DMS79 (cell line): ENCODE measurements at regions not wholly inside any gene's neighbourhood (a gene's known extent, or its start where the extent isn't known, plus 50 kb on each side); places are given as distances from the start of the nearest gene placed in this dataset.

ENCODE experiments used
- DNase-seq: peaks from one replicate; lab custom pipeline; 2025; lab: John Stamatoyannopoulos, UW

- DNase-seq: no peak
Measured at GRCh38 chr15:94099574-94099960, 131.8 kb upstream of the MCTP2 start.

GRCh38 chr15:94098921-94099573 lies 132.3 kb upstream of the MCTP2 start:
- no peak for DNase-seq

DNA sequence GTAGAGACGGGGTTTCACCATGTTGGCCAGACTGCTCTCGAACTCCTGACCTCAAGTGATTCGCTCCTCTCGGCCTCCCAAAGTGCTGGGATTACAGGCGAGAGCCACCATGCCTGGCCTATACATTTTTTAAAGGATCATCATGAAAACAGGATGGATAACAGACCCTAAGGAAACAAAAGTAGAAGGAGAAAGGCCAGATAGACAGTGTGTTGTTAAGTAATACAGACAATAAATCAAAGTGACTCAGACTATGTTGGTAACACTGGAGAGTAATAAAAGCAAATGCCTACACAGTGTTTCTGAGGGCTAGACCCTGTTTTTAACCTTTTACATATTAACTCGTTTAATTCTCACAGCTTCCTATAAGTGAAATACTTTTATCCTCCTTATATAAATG lies 133.8 kb upstream of the MCTP2 start:
- no peak for DNase-seq

DNA sequence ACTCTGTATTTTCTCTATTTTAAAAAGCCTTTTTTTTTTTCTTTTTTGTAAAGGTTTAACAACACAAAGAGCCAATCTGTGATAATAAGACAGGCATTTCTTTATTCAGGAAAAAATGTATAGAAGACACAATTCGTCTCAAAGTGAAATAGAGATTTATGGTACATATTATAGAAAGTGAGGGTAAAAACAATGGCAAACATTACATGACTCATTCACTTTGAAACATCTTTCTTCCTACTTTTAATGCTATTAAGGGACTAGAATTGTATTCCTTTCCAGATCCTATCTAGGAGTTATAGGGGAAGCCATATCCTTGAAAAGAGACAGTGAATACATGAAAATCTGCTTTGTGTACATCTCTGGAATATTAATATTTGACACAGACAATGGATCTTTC lies 137.1 kb upstream of the MCTP2 start:
- no peak for DNase-seq

DNA sequence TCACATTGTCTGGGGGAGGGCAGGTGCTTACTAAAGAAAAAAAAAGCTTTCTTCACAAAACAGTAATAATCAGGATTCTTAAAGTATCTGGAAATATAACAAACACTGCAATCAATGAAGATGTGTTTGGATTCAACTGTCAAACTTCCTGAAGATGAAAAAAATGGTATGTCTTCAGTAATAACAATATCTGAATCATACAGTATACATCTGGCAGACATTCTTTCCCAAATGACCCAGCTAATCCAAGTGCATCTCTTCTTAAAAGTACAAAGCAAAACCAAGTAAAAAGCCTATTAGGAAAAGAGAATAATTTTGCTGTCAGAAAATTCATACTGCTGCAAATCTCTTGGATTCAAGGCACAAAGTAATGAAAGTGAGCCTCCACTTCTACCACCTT lies 145.0 kb upstream of the MCTP2 start:
- DNase-seq: no peak

DNA sequence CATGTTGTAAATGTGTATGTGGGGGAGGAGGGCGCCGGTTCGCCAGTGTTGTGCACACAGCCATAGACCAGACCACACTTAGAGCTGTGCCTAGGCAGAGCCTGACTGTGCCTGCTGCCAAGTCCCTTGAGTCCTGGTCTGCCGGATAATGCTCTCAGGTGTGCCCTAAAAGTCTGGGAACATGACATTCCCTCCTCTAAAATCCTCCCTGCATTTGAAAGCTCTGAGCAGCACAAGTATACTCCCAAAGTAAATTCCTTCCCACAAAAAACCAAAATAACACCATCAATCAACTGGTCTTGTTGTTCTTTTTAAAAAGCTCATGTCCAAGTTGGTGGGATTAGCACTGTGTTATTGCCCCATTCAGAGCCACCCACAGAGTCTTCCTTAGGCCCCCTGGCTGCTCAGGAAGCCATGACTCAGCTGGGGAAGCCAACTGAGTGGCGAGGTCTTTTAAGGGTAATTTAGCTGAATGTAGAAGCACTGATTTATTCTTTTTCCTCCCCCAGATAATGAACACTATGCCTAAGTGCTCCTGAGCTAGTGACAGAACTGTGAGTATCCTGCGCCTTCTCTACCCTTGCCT lies 147.8 kb upstream of the MCTP2 start:
- no peak for DNase-seq

GRCh38 chr15:94081829-94082228 lies 149.5 kb upstream of the MCTP2 start:
- DNase-seq: no peak

DNA sequence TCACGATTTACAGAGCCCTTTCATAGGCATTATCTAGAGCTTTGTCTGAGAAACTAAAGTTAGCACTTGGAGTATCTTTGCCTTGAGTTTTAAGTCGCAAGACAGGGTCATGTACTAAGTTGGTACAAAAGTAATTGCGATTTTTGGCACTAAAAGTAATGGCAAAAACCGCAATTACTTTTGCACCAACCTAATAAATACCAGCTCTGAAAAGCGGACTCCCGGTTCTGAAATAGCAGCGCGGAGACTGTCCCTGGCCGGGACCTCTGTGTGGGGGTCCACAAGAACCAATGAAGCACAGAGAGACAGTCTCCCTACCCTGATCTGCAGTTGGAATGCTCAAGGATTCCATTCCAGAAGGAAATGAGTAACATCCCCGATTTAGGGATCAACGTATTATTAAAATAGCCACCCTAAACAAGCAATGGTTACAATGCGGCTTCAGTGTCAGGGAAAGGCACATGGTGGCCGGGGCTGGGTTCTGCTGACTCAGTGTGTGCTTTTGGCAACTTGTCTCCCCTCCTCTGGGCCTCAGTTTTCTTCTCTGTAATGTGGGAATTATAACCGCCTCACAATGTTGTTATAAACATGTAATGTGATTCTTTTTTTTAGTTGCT lies 150.3 kb upstream of the MCTP2 start:
- no peak for DNase-seq

DNA sequence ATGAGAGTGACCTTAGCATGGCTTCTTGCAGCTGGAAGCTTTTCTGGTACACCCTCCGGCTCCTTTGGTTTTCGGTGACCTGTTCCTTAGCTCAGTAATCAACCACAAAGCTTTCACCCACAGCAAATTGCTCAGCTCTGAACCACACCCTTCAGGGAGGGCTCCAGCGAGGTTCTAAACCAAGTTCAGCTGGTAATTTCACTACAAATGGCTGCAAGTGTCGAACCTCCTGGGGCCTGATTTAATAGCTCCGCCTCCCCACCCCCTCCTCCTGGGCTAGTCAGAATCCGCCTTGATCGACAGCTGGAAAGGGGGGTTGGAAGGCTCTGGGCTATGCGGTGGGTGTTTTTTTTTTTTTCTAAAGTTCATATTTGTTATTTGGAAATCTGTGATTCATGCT lies 150.9 kb upstream of the MCTP2 start:
- DNase-seq: no peak

GRCh38 chr15:94079968-94080367 lies 151.4 kb upstream of the MCTP2 start:
- no peak for DNase-seq

- no peak for DNase-seq
Measured at GRCh38 chr15:94079459-94079858, 151.9 kb upstream of the MCTP2 start.

- DNase-seq: no peak
Measured at GRCh38 chr15:94077938-94078337, 153.4 kb upstream of the MCTP2 start.

DNA sequence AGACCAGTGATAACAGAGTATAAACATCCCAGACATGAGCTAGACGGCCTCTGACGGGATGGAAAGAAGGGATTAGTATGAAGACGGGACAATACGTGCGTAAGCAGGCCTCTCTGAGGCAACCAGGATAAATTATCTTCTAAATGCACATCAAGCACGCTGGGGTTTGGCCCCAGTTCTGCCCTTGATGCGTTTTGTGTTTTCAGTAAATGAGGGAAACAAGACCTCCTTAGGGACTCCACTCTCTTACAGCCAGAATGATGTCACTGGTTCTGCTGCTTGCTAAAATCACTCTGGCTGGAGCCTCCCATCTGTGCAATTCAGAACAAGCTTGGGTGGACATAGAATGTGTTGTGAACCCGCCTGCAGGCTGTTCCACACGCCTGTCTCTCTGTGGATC lies 156.0 kb upstream of the MCTP2 start:
- DNase-seq: no peak

DNA sequence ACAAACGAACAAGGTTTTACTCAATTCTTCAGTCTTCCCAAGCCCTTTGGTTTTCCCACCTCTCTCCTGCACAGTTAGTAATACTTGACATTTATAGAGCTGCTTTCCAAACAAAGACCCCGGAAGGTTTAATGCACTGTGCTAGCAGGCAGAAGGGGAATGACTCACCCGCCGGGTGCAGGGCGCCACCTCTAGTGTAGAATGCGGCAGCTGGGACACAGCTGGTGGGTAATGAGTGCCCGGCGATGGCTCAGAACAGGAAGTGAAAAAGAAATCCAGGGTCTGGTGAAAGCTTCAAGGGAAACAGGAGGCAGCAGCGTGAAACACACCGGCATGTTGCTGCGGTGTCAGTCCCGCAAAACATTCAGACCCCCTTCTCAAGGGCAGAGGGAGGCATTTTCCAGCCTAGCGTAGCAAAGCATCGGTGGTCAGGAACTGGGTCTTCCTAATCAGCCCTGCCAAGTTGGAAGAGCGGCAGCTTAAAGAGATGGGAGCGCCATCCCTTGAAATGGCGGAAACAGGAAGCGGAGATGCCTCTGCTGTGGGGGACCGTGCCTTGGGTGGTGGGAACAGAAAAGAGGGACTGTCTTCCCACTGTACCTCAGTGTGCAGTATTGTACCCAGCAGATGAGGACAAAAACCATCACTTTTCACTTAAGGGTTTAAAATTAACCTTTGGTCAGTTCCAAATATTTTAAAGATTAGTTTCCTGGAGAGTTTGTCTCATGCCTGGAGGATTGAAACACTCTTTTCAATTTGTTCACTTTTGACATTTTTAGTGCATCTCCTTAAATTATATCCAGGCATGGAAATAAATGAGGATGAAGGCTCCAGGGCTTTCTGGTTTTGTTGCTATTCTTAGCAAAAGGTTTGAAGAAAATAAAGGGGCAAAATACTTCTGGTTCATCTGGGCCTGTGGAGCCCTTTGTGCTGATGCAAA lies 160.7 kb upstream of the MCTP2 start:
- DNase-seq: no peak

- no peak for DNase-seq
Measured at GRCh38 chr15:94069844-94070243, 161.5 kb upstream of the MCTP2 start.

- no peak for DNase-seq
Measured at GRCh38 chr15:94066811-94067210, 164.6 kb upstream of the MCTP2 start.

GRCh38 chr15:94066046-94066445 lies 165.3 kb upstream of the MCTP2 start:
- DNase-seq: no peak

- no peak for DNase-seq
Measured at GRCh38 chr15:94064676-94065313, 166.6 kb upstream of the MCTP2 start.

DNA sequence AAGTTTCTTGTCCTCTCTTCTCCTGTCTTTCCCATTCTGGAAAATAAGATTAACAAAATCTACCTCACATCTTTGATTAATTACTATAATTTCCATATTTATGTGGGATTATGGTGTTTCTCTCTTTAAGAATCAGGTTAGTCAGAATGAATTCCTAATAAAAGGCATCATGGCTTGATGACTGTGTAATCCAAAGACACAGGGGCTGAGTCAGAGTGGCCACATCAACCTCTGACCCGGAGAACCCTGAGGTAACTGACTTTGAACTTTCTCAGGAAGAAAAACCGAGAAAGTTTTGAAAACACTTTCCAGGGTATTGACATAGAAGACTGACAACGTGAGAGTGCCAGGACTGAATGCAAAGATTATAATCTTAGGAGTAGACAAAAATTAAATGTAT lies 170.3 kb upstream of the MCTP2 start:
- no peak for DNase-seq

DNA sequence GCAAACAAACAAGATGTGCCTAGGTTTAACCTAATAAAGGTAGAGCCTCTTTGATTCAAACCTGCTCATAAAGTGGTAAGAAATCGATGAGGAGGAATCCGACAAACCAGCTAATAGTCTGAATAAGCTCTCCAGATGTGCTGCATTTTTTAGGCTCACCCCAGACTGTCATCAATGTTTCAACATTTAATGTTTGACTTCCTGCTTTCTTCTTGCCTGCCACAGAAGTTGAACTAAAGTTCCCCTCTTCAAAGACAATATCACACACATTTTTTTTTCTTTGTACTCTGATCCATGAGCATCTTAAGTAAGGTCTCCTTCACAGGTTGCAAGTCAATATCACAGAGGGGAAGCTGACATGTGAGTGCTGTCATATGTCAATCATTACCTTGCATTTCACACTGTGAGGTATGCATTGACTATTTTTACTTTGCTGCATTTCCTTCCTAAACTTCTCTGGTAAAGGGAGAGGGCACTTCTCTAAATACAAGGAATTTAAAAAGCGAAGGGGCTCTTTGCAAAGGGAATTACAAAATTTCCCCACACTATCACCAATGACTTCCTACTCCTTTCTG lies 172.3 kb upstream of the MCTP2 start:
- no peak for DNase-seq

GRCh38 chr15:94057305-94057704 lies 174.1 kb upstream of the MCTP2 start:
- no peak for DNase-seq

DNA sequence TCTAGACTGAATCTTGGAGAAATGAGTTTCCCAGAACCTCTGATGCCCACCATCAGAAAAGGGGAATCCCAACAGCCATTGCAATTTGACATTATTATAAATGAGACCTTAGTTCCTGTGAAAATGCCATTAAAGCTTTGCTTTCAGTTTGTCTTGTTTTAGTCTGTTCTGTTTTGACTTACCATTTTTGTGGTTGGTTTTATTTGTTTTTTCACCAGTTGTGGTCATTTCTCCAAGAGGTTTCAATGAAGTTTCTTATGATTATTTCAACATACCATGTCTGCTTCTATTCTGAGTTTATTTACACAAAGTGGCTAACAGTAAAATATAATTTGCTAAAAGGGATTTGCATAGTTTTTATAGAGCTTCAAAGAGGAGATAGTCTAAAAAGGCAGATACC lies 175.0 kb upstream of the MCTP2 start:
- no peak for DNase-seq
